HL-60 (cell line): ENCODE measurements at regions not wholly inside any gene's neighbourhood (a gene's known extent, or its start where the extent isn't known, plus 50 kb on each side); places are given as distances from the start of the nearest gene placed in this dataset.

Experiments
- DNase-seq, 2 experiments: peaks; one replicate each; pipeline ENCODE4 v3.0.0-alpha.2; 2010 to 2020; ENCODE audit warnings: low read depth in 1 of 2, low spot score in 1 of 2
- H3K27ac ChIP-seq: fragments of 250-450 bp; sonication (Bioruptor Pico); replicated peaks from 2 replicates; pipeline ENCODE4 v1.5.1; 2020; ENCODE audit warnings: mild to moderate bottlenecking, moderate library complexity
- H3K27me3 ChIP-seq: fragments of 250-450 bp; sonication (Bioruptor Pico); 2 replicates; pipeline ENCODE4 v1.5.1; 2021; ENCODE audit warnings: mild to moderate bottlenecking, moderate library complexity; ENCODE audit not compliant: insufficient read depth, poor library complexity, severe bottlenecking
- H3K4me3 ChIP-seq: replicated peaks from 2 replicates; pipeline ENCODE4 v1.5.1; 2011; ENCODE audit warnings: mild to moderate bottlenecking, control low read depth, low read length; ENCODE audit not compliant: insufficient read depth
- CTCF ChIP-seq: IDR thresholded peaks from one replicate; pipeline ENCODE4 v1.5.1; 2011; ENCODE audit warnings: low read length, control low read depth, inconsistent platforms; ENCODE audit not compliant: insufficient read depth
- GABPA ChIP-seq: IDR thresholded peaks from 2 replicates; pipeline ENCODE4 v1.6.1; 2012; ENCODE audit warnings: low read depth
- POLR2AphosphoS5 ChIP-seq: IDR thresholded peaks from 2 replicates; pipeline ENCODE4 v1.6.1; 2012; ENCODE audit warnings: low read depth
- SPI1 ChIP-seq: IDR thresholded peaks from 2 replicates; pipeline ENCODE4 v1.6.1; 2012; ENCODE audit warnings: low read depth, mild to moderate bottlenecking, borderline replicate concordance
- TF ChIP-seq, protein P1 (sequence below): IDR thresholded peaks from 2 replicates; pipeline ENCODE4 v1.6.1; 2012; ENCODE audit warnings: low read depth; ENCODE audit not compliant: insufficient replicate concordance

- DNase-seq, result no peak
- Histone ChIP-seq H3K27ac (no peak overlapping the region), H3K4me3 (no peak overlapping the region), H3K27me3 (no peaks in the 10 kb centered on the region)
- TF ChIP-seq GABPA (no peak), SPI1 (no peak), POLR2AphosphoS5 (no peak), CTCF (no peak)
- TF ChIP-seq, protein P1, sequence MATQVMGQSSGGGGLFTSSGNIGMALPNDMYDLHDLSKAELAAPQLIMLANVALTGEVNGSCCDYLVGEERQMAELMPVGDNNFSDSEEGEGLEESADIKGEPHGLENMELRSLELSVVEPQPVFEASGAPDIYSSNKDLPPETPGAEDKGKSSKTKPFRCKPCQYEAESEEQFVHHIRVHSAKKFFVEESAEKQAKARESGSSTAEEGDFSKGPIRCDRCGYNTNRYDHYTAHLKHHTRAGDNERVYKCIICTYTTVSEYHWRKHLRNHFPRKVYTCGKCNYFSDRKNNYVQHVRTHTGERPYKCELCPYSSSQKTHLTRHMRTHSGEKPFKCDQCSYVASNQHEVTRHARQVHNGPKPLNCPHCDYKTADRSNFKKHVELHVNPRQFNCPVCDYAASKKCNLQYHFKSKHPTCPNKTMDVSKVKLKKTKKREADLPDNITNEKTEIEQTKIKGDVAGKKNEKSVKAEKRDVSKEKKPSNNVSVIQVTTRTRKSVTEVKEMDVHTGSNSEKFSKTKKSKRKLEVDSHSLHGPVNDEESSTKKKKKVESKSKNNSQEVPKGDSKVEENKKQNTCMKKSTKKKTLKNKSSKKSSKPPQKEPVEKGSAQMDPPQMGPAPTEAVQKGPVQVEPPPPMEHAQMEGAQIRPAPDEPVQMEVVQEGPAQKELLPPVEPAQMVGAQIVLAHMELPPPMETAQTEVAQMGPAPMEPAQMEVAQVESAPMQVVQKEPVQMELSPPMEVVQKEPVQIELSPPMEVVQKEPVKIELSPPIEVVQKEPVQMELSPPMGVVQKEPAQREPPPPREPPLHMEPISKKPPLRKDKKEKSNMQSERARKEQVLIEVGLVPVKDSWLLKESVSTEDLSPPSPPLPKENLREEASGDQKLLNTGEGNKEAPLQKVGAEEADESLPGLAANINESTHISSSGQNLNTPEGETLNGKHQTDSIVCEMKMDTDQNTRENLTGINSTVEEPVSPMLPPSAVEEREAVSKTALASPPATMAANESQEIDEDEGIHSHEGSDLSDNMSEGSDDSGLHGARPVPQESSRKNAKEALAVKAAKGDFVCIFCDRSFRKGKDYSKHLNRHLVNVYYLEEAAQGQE, result no peak
Observed at GRCh38 chr3:55339390-55339789, 147.7 kb downstream of the WNT5A start.

GRCh38 chr3:55337641-55338180 is 149.4 kb downstream of the WNT5A start:
- TF ChIP-seq CTCF (no peak), GABPA (no peak), POLR2AphosphoS5 (no peak), SPI1 (no peak)
- TF ChIP-seq, protein P1, result no peak

GRCh38 chr3:55333923-55334322 is 153.2 kb downstream of the WNT5A start:
- Histone ChIP-seq H3K27me3 (no peaks in the 10 kb centered on the region), H3K27ac (no peak overlapping the region), H3K4me3 (no peak overlapping the region)
- DNase-seq, result no peak
- no peak for TF ChIP-seq CTCF
- TF ChIP-seq, protein P1, result no peak
- TF ChIP-seq POLR2AphosphoS5, result no peak
- TF ChIP-seq SPI1, result no peak
- TF ChIP-seq GABPA, result no peak

More at GRCh38 chr3:55337641-55338180, 149.4 kb downstream of the WNT5A start:
- Histone ChIP-seq H3K4me3 (no peak overlapping the region), H3K27me3 (no peaks in the 10 kb centered on the region), H3K27ac (no peak overlapping the region)
- DNase-seq, result no peak
